Activated CD4-positive, alpha-beta T cell treated with anti-CD3 and anti-CD28 coated beads for 24 hours (primary cell): ENCODE measurements at regions not wholly inside any gene's neighbourhood (a gene's known extent, or its start where the extent isn't known, plus 50 kb on each side); places are given as distances from the start of the nearest gene placed in this dataset.
"Not testable (repeated sequence)": the region's sequence is repeated elsewhere in the genome, so short reads cannot be mapped to it uniquely, and the experiment has no call there.

Experiments used
- DNase-seq, 2 donors: peaks; one replicate each; pipeline ENCODE4 v3.0.0-alpha.2; 2020; ENCODE audit warnings: low read depth in 2 of 2

- no peak for DNase-seq
Observed at GRCh38 chr11:129637473-129637872, 178.2 kb upstream of the TMEM45B start.

DNA sequence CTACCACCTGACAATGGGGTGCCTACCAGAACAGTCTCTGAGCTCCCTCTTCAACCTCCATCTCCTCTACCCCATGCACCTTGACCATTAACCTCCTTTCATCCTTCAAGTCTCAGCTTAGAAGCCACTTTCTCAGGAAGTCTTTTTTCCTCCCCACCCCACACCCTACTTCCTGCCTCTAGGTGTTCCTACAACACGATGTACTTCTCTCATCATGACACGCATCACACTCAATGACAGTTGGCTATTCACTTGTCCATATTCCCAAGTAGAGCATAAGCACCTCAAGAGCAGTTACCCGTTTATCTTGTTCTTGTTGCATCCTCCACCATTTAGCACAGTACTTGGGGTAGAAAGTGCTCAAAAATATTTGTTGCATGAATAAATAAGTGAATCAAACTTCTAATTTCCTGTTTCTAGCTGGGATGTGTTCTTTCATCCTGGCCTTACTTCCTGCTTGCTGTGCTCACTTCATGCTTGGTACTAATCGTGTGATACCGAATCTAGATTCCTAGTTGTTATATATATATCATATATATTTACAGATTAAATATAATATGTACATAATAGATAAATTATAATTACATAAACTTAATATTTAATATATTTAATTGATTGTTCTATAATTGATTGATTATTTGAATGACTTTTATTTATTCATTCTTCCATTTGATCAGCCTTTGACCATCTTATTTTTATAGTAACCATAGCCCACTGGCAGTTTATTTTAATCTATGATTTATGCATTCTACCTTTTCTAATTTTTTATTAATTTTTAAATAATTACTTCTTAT lies 177.5 kb upstream of the TMEM45B start:
- DNase-seq: no peak

DNA sequence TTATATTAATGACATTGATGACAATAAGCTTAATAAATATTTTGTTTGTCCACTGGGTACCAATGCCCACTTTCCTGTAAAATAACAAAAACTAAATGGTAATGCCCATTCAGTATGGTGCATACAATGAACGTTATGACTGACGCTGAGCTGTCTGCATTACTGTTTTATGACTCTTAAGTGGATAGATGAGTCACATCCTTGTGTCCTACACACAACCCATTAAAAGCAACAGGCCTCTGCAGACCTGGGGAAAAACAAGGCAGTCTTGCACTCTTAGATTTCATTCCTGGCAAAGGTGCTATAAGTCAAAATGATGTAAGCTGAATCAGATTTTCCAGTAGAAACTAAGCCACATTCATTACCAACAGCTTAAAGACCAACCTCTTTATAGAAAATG lies 176.3 kb upstream of the TMEM45B start:
- peak in 1 of 2 donors; percentile 9 for DNase-seq

DNA sequence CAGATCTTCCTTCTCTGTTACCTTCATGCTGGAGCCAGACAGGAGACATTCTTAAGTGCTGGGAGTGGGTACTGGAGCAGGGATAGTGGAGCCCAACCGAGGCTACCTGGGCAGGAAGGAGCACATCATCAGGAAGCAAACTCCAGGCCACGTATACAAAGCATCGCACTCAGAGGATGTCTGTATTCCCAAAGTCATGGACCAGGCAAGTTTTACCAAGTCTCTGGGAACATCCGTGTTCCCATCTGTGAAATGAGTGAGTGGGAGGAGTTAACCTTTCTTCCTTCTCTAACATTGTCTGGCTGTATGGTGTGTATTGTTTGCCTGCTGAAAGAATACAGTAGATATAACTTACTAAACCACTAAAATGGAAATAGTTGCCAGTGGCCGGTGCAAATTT lies 175.0 kb upstream of the TMEM45B start:
- no peak for DNase-seq

GRCh38 chr11:129643031-129643721 lies 172.5 kb upstream of the TMEM45B start:
- DNase-seq: no peak

GRCh38 chr11:129644326-129644725 lies 171.3 kb upstream of the TMEM45B start:
- no peak for DNase-seq

- no peak for DNase-seq
Observed at GRCh38 chr11:129645943-129646342, 169.7 kb upstream of the TMEM45B start.

GRCh38 chr11:129650044-129650443 lies 165.6 kb upstream of the TMEM45B start:
- not testable (repeated sequence) for DNase-seq

GRCh38 chr11:129652835-129653234 lies 162.8 kb upstream of the TMEM45B start:
- DNase-seq: no peak

- DNase-seq: no peak
Observed at GRCh38 chr11:129655247-129655832, 160.3 kb upstream of the TMEM45B start.

DNA sequence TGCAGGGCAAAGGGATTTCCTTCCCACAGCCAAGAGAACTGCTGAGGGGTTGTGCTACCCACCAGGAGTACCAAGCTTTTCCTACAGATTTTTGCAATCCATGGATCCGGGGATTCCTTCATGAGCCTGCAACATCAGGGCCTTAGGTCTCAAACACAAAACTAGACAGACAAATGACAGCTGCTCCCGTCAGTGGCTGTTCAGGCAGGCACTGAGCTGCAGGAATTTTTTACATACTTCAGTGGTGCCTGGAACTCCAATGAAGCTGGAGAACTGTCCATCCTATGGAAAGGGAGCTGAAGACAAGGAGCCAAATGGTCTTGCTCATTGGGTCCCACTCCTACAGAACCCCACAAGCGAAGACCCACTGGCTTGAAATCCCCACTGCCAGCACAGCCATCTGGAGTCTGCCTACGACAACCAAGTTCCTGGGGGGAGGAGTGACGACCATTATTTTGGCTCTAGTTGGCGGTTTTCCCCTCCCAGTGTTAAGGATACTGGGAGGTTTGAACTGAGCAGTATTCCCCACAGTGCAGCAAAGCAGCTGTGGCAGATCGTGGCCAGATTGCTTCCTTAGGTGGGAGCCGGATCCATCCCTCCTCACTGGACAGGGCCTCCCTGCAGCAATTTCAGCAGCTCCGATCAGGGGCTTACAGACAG lies 157.7 kb upstream of the TMEM45B start:
- no peak for DNase-seq

DNA sequence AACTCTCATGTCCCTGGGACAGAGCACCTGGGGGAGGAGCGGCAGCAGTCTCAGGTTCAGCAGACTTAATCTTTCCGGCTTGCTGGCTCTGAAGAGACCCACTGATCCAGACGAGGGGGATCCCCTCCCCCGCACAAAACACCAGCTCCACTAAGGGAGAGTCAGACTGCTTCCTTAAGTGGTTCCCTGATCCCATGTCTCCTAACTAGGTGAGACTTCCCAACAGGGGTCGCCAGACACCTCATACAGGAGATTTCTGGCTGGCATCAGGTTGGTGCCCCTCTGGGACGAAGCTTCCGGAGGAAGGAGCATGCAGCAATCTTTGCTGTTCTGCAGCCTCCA lies 157.2 kb upstream of the TMEM45B start:
- DNase-seq: no peak

DNA sequence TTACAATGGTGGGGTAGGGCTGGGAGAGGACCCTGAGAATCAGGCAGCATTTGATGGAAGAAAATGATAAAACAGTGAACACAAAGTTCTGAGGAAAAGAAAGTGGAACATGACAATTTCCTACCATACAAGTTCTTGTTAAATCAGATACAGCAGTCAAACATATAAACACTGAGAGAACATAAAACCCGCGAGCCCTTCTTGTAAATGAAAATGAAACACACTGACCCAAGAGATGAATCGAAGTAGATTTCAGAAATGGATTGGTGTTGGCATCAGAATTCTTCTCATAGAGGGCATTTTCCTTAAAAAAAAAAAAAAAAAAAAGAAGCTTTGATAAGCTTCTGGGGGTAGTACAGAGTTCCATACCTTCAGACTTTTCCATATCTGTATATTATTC lies 134.7 kb upstream of the TMEM45B start:
- DNase-seq: no peak

DNA sequence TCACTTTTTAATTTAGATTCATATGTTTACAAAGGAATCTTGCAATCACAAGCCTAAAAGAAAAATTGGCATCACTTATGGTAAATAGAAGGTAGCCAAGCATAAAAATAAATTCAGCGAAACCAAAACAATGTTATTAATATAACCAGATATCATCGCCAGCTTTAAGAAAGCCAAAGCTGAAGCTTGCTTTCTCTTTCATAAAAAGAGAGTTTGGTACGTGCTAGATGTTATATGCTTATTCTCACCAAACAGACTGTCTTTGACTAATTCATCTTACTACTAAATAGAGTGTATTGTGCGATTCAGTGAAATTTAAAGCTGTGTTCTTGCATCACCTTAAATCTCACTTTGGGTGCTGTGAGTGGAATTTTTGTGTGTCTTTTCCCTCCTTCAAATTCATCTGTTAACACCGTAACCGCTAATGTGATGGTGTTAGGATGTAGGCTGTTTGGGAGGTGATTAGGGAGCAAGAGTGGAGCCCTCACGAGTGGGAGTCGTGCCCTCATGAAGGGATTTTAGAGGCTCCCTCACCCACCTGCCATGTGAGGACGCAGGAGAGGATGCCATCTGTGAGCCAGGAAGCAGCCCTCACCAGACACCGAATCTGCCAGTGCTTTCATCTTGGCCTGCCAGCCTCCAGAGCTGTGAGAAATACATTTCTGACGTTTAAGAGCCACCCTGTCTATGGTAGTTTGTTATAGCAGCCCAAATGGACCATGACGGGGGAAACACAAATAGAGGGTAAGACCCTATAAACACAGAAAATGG lies 134.1 kb upstream of the TMEM45B start:
- DNase-seq: no peak

- DNase-seq: no peak
Observed at GRCh38 chr11:129686269-129686668, 129.4 kb upstream of the TMEM45B start.

DNA sequence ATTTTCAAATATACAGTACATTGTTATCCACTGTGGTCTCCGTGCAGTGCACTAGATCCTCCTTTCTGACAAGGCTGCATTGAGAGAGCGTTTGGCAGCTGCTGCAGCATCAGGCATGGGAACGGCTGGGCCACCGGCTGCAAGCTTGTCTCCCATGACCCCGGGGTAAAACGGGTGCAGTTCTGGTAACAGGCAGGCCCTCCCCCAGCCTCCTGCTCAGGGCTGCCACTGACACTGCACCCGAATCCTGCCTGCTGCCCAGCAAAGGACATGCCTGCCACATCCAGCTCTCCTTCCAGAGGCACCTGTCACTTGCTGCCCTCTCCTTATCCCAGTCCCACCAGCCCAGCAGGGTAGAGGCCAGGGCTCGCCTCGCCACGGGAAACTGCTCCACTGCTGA lies 124.5 kb upstream of the TMEM45B start:
- no peak for DNase-seq

DNA sequence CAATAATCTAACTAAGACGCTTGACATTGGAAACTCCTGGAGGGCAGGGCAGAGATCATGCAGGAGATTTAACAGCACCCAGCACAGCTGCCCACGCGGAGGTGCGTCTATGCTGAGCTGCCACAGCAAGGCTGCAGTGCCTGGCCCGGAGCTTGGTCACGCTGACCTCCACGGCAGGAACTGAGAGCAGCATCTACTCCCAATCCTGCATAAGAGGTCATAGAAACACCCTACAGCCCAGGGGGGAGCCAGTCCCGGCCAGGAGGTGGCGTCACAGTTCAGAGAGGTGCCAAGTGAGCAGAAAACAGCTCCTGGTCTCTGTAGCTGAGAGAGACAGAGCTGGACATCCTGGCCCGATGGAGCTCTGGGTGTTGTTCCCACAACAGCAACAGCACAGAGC lies 121.1 kb upstream of the TMEM45B start:
- DNase-seq: no peak

DNA sequence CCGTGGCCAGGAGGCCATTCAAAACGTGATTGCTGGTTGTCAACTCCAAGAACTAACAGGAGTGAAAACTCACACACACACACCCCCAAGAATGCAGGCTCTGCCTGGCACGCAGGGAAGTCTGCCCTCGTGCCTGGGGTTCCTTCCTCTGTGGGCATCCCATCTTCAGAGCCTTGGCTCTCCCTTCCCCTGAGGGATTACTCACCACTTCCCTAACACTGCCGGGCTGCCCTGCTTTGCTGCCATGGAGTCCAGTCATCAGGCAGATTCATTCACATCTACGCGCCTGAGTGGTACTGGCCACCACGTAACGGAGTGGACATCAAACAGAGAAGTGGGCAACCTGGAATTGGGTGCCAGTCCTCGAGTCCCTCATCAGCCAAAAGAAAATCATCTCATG lies 120.7 kb upstream of the TMEM45B start:
- DNase-seq: no peak

DNA sequence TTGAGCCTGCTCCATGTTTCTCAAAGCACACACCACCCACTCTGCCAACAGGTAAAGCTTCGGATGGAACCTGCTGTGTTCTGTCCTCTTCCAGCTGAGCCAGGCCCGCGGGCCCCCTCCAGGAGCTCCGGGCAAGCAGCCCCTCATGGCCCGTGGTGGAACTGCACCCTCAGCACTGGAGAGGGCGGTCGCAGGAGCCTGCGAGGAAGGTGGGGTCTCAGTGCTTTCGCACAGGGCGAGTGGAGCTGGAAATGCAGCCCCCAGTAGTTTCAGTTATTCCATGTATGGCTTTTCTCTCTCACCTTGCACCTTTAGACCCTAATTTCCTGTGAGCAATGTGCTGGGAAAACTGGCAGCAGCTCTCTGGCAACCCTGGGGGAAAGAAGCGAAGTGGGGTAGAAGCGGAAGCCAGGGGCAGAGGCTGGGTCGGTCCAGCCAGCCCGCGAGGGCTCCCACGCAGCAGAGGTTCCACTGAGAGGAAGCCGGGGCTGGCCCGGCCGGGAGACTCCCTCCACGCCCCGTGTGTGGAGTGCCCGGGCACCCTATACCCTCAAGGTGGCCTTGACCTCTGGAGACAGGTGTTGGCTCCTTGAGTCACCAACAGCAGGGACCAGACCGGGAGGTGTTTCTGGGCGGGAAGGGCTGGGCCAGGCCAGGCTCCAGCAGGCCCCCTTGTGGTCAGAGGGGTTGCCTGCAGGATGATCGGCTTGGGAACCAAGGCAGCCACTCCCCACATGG lies 119.9 kb upstream of the TMEM45B start:
- DNase-seq: peak; percentile 43 to 62

GRCh38 chr11:129696309-129696989 lies 119.2 kb upstream of the TMEM45B start:
- DNase-seq: no peak

GRCh38 chr11:129698212-129698611 lies 117.4 kb upstream of the TMEM45B start:
- DNase-seq: no peak
